Duodenal mucosa (tissue), 2 donors: ENCODE measurements at regions not wholly inside any gene's neighbourhood (a gene's known extent, or its start where the extent isn't known, plus 50 kb on each side); places are given as distances from the start of the nearest gene placed in this dataset.

Experiments used
- H3K27ac ChIP-seq: one replicate; pipeline ENCODE4 v1.7.0; 2013; ENCODE audit warnings: low read depth, low read length
- H3K27me3 ChIP-seq, 2 donors: one replicate each; pipeline ENCODE4 v1.7.0; 2013; ENCODE audit warnings: low read length in 2 of 2, control low read depth in 1 of 2; ENCODE audit not compliant: insufficient read depth in 2 of 2, control insufficient read depth in 1 of 2
- H3K36me3 ChIP-seq, 2 donors: one replicate each; pipeline ENCODE4 v1.7.0; 2013; ENCODE audit warnings: low read length in 2 of 2, control low read depth in 1 of 2; ENCODE audit not compliant: insufficient read depth in 2 of 2, control insufficient read depth in 1 of 2
- H3K4me1 ChIP-seq, 2 donors: one replicate each; pipeline ENCODE4 v1.7.0; 2013; ENCODE audit warnings: low read length in 2 of 2, control low read depth in 1 of 2; ENCODE audit not compliant: insufficient read depth in 2 of 2, control insufficient read depth in 1 of 2
- H3K4me3 ChIP-seq, 2 donors: one replicate each; pipeline ENCODE4 v1.7.0; 2013; ENCODE audit warnings: low read length in 2 of 2, low read depth in 1 of 2
- H3K9ac ChIP-seq, 2 donors: one replicate each; pipeline ENCODE4 v1.7.0; 2013; ENCODE audit warnings: low read length in 2 of 2, low read depth in 1 of 2
- H3K9me3 ChIP-seq, 2 donors: one replicate each; pipeline ENCODE4 v1.7.0; 2013; ENCODE audit warnings: low read length in 2 of 2, control low read depth in 1 of 2; ENCODE audit not compliant: control insufficient read depth in 1 of 2

GRCh38 chr11:127567237-127567932 lies 566.8 kb upstream of the KIRREL3 start:
- Histone ChIP-seq H3K27ac (no peak overlapping the region), H3K9me3 (no peaks in the 10 kb centered on the region), H3K4me3 (no peak overlapping the region), H3K27me3 (no peaks in the 10 kb centered on the region), H3K4me1 (no peaks in the 10 kb centered on the region), H3K36me3 (no peaks in the 10 kb centered on the region), H3K9ac (no peak overlapping the region)

GRCh38 chr11:127564810-127565209 lies 564.2 kb upstream of the KIRREL3 start:
- Histone ChIP-seq H3K4me3 (no peak overlapping the region), H3K36me3 (no peaks in the 10 kb centered on the region), H3K9me3 (no peaks in the 10 kb centered on the region), H3K4me1 (no peaks in the 10 kb centered on the region), H3K27me3 (no peaks in the 10 kb centered on the region), H3K9ac (no peak overlapping the region), H3K27ac (no peak overlapping the region)

GRCh38 chr11:127559978-127560377 lies 559.4 kb upstream of the KIRREL3 start:
- H3K4me3 ChIP-seq = no peak overlapping the region
- H3K4me1 ChIP-seq = no peaks in the 10 kb centered on the region
- no peak overlapping the region for H3K9ac ChIP-seq
- no peaks in the 10 kb centered on the region for H3K27me3 ChIP-seq
- no peaks in the 10 kb centered on the region for H3K36me3 ChIP-seq
- H3K9me3 ChIP-seq = no peaks in the 10 kb centered on the region
- no peak overlapping the region for H3K27ac ChIP-seq

GRCh38 chr11:127552446-127552845 lies 551.9 kb upstream of the KIRREL3 start:
- Histone ChIP-seq H3K27me3 (no peaks in the 10 kb centered on the region), H3K9me3 (no peaks in the 10 kb centered on the region), H3K27ac (no peak overlapping the region), H3K36me3 (no peaks in the 10 kb centered on the region), H3K4me3 (no peak overlapping the region), H3K9ac (no peak overlapping the region), H3K4me1 (no peaks in the 10 kb centered on the region)

- no peaks in the 10 kb centered on the region for H3K9me3 ChIP-seq
- no peaks in the 10 kb centered on the region for H3K4me1 ChIP-seq
- H3K4me3 ChIP-seq = no peak overlapping the region
- H3K36me3 ChIP-seq = no peaks in the 10 kb centered on the region
- H3K9ac ChIP-seq = no peak overlapping the region
- no peak overlapping the region for H3K27ac ChIP-seq
- H3K27me3 ChIP-seq = no peaks in the 10 kb centered on the region
These were observed 530.6 kb upstream of the KIRREL3 start for GRCh38 chr11:127531167-127531566.

GRCh38 chr11:127528297-127528696 lies 527.7 kb upstream of the KIRREL3 start:
- no peak overlapping the region for H3K9ac ChIP-seq
- H3K4me3 ChIP-seq = no peak overlapping the region
- no peaks in the 10 kb centered on the region for H3K9me3 ChIP-seq
- no peaks in the 10 kb centered on the region for H3K36me3 ChIP-seq
- no peak overlapping the region for H3K27ac ChIP-seq
- H3K4me1 ChIP-seq = no peaks in the 10 kb centered on the region
- no peaks in the 10 kb centered on the region for H3K27me3 ChIP-seq

- H3K9me3 ChIP-seq = no peaks in the 10 kb centered on the region
- H3K4me3 ChIP-seq = no peak overlapping the region
- H3K27me3 ChIP-seq = no peaks in the 10 kb centered on the region
- H3K4me1 ChIP-seq = no peaks in the 10 kb centered on the region
- no peak overlapping the region for H3K27ac ChIP-seq
- H3K9ac ChIP-seq = no peak overlapping the region
- H3K36me3 ChIP-seq = no peaks in the 10 kb centered on the region
These were observed 524.0 kb upstream of the KIRREL3 start for GRCh38 chr11:127524618-127525017.

- Histone ChIP-seq H3K4me3 (no peak overlapping the region), H3K36me3 (no peaks in the 10 kb centered on the region), H3K27me3 (no peaks in the 10 kb centered on the region), H3K27ac (no peak overlapping the region), H3K4me1 (no peaks in the 10 kb centered on the region), H3K9me3 (no peaks in the 10 kb centered on the region), H3K9ac (no peak overlapping the region)
These were observed 520.8 kb upstream of the KIRREL3 start for GRCh38 chr11:127521413-127521812.

GRCh38 chr11:127507851-127508250 lies 507.3 kb upstream of the KIRREL3 start:
- H3K9me3 ChIP-seq = no peaks in the 10 kb centered on the region
- no peaks in the 10 kb centered on the region for H3K36me3 ChIP-seq
- H3K9ac ChIP-seq = no peak overlapping the region
- no peak overlapping the region for H3K27ac ChIP-seq
- no peak overlapping the region for H3K4me3 ChIP-seq
- no peaks in the 10 kb centered on the region for H3K27me3 ChIP-seq
- H3K4me1 ChIP-seq = no peaks in the 10 kb centered on the region

GRCh38 chr11:127506647-127507046 lies 506.1 kb upstream of the KIRREL3 start:
- H3K4me3 ChIP-seq = no peak overlapping the region
- no peak overlapping the region for H3K27ac ChIP-seq
- H3K27me3 ChIP-seq = no peaks in the 10 kb centered on the region

GRCh38 chr11:127506126-127506525 lies 505.6 kb upstream of the KIRREL3 start:
- Histone ChIP-seq H3K36me3 (no peaks in the 10 kb centered on the region), H3K27ac (no peak overlapping the region), H3K9me3 (no peaks in the 10 kb centered on the region), H3K4me1 (no peaks in the 10 kb centered on the region), H3K9ac (no peak overlapping the region), H3K4me3 (no peak overlapping the region), H3K27me3 (no peaks in the 10 kb centered on the region)

More at GRCh38 chr11:127506647-127507046, 506.1 kb upstream of the KIRREL3 start:
- Histone ChIP-seq H3K36me3 (no peaks in the 10 kb centered on the region), H3K4me1 (no peaks in the 10 kb centered on the region), H3K9me3 (no peaks in the 10 kb centered on the region), H3K9ac (no peak overlapping the region)
